KMS-11 (cell line): ENCODE measurements at regions not wholly inside any gene's neighbourhood (a gene's known extent, or its start where the extent isn't known, plus 50 kb on each side); places are given as distances from the start of the nearest gene placed in this dataset.

Experiments used
- H2AFZ ChIP-seq: fragments of 200-600 bp; sonication (generic); 2 replicates; pipeline ENCODE4 v1.6.1; 2016; ENCODE audit warnings: antibody characterized with exemption, mixed run types, low read depth
- H3K27ac ChIP-seq: fragments of 200-600 bp; sonication (generic); 2 replicates; pipeline ENCODE4 v1.6.1; 2016; ENCODE audit warnings: mild to moderate bottlenecking, mixed run types
- H3K27me3 ChIP-seq: fragments of 200-600 bp; sonication (generic); 2 replicates; pipeline ENCODE4 v1.6.1; 2017; ENCODE audit warnings: mild to moderate bottlenecking, low read depth, mixed run types, moderate library complexity; ENCODE audit not compliant: insufficient read depth
- H3K36me3 ChIP-seq: fragments of 200-600 bp; sonication (generic); 2 replicates; pipeline ENCODE4 v1.6.1; 2017; ENCODE audit warnings: mild to moderate bottlenecking, mixed run types; ENCODE audit not compliant: insufficient read depth
- H3K4me1 ChIP-seq: fragments of 200-600 bp; sonication (generic); 2 replicates; pipeline ENCODE4 v1.6.1; 2016; ENCODE audit warnings: mild to moderate bottlenecking, low read depth, mixed run types; ENCODE audit not compliant: poor library complexity, severe bottlenecking
- H3K4me2 ChIP-seq: fragments of 200-600 bp; sonication (generic); 2 replicates; pipeline ENCODE4 v1.7.0; 2016; ENCODE audit warnings: mild to moderate bottlenecking, mixed run types
- H3K4me3 ChIP-seq: fragments of 200-600 bp; sonication (generic); IDR thresholded peaks from 2 replicates; pipeline ENCODE4 v1.6.1; 2017; ENCODE audit warnings: low read depth, low read length, mixed read lengths; ENCODE audit not compliant: insufficient read depth
- H3K79me2 ChIP-seq: fragments of 200-600 bp; sonication (generic); 2 replicates; pipeline ENCODE4 v1.6.1; 2016; ENCODE audit warnings: low read depth, mixed run types; ENCODE audit not compliant: insufficient read depth
- H3K9ac ChIP-seq: fragments of 200-600 bp; sonication (generic); 2 replicates; pipeline ENCODE4 v1.6.1; 2016; ENCODE audit warnings: mild to moderate bottlenecking, mixed run types
- H4K20me1 ChIP-seq: fragments of 200-600 bp; sonication (generic); 2 replicates; pipeline ENCODE4 v1.6.1; 2016; ENCODE audit warnings: mild to moderate bottlenecking, mixed run types; ENCODE audit not compliant: insufficient read depth
- TF ChIP-seq, protein P1 (sequence below): fragments of 200-600 bp; sonication (generic); conservative IDR thresholded peaks from 2 replicates; pipeline ENCODE4 v1.6.1; 2017; ENCODE audit warnings: low read depth, mild to moderate bottlenecking, antibody characterized with exemption, low read length, moderate library complexity, mixed read lengths

GRCh38 chr4:31068257-31069075, 348.3 kb downstream of the PCDH7 start:
- no peak overlapping the region for H2AFZ ChIP-seq
- H3K79me2 ChIP-seq: no peaks in the 10 kb centered on the region
- no peaks in the 10 kb centered on the region for H3K36me3 ChIP-seq
- H3K27ac ChIP-seq: no peak overlapping the region
- H3K4me3 ChIP-seq: no peak overlapping the region
- TF ChIP-seq, protein P1, sequence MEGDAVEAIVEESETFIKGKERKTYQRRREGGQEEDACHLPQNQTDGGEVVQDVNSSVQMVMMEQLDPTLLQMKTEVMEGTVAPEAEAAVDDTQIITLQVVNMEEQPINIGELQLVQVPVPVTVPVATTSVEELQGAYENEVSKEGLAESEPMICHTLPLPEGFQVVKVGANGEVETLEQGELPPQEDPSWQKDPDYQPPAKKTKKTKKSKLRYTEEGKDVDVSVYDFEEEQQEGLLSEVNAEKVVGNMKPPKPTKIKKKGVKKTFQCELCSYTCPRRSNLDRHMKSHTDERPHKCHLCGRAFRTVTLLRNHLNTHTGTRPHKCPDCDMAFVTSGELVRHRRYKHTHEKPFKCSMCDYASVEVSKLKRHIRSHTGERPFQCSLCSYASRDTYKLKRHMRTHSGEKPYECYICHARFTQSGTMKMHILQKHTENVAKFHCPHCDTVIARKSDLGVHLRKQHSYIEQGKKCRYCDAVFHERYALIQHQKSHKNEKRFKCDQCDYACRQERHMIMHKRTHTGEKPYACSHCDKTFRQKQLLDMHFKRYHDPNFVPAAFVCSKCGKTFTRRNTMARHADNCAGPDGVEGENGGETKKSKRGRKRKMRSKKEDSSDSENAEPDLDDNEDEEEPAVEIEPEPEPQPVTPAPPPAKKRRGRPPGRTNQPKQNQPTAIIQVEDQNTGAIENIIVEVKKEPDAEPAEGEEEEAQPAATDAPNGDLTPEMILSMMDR: no peak
- no peaks in the 10 kb centered on the region for H3K4me1 ChIP-seq
- H3K27me3 ChIP-seq: no peaks in the 10 kb centered on the region
- no peak overlapping the region for H3K9ac ChIP-seq
- no peak overlapping the region for H3K4me2 ChIP-seq
- H4K20me1 ChIP-seq: no peaks in the 10 kb centered on the region

- Histone ChIP-seq H3K4me2 (no peak overlapping the region), H3K27me3 (no peaks in the 10 kb centered on the region), H3K4me3 (no peak overlapping the region), H2AFZ (no peak overlapping the region), H3K9ac (no peak overlapping the region), H3K36me3 (no peaks in the 10 kb centered on the region), H3K27ac (no peak overlapping the region), H3K4me1 (no peaks in the 10 kb centered on the region), H4K20me1 (no peaks in the 10 kb centered on the region), H3K79me2 (no peaks in the 10 kb centered on the region)
- TF ChIP-seq, protein P1: no peak
Measured at GRCh38 chr4:31069151-31069550, 349.0 kb downstream of the PCDH7 start.

- Histone ChIP-seq H3K36me3 (no peaks in the 10 kb centered on the region), H3K4me3 (no peak overlapping the region), H4K20me1 (no peaks in the 10 kb centered on the region), H3K79me2 (no peaks in the 10 kb centered on the region), H3K4me1 (no peaks in the 10 kb centered on the region), H3K27ac (no peak overlapping the region), H3K9ac (no peak overlapping the region), H3K4me2 (no peak overlapping the region), H2AFZ (no peak overlapping the region), H3K27me3 (no peaks in the 10 kb centered on the region)
- TF ChIP-seq, protein P1: no peak
Measured at GRCh38 chr4:31071508-31072486, 351.6 kb downstream of the PCDH7 start.

DNA sequence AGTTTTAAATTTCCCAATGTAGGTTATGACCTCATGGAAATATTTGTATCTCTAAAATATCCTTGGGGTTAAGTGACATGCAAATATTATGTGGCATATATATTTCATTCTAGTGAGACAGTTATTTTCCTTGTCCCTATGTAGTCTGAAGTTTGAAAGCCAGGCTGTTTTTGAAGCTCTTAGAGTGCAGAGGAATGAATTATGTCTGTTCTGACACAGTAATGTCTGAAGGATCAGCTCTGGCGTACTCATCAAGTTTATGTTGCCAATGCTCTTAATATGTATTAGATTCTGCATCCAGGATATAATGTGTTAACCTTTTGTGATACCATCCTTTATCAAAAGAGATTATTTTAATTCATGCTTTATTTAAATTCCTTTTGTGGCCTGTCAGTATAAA, 355.8 kb downstream of the PCDH7 start:
- Histone ChIP-seq H3K4me2 (no peak overlapping the region), H3K4me3 (no peak overlapping the region), H3K79me2 (no peaks in the 10 kb centered on the region), H3K27me3 (no peaks in the 10 kb centered on the region), H3K4me1 (no peaks in the 10 kb centered on the region), H3K27ac (no peak overlapping the region), H4K20me1 (no peaks in the 10 kb centered on the region), H3K9ac (no peak overlapping the region), H3K36me3 (no peaks in the 10 kb centered on the region), H2AFZ (no peak overlapping the region)
- TF ChIP-seq, protein P1: no peak
